Stimulated activated naive CD4-positive, alpha-beta T cell treated with Interleukin-2 at 50 U/mL for 16 hours (primary cell): ENCODE measurements at regions not wholly inside any gene's neighbourhood (a gene's known extent, or its start where the extent isn't known, plus 50 kb on each side); places are given as distances from the start of the nearest gene placed in this dataset.
"Not testable (repeated sequence)": the region's sequence is repeated elsewhere in the genome, so short reads cannot be mapped to it uniquely, and the experiment has no call there.

Experiments used
- DNase-seq: peaks from one replicate; lab custom pipeline; 2025; lab: John Stamatoyannopoulos, UW

DNA sequence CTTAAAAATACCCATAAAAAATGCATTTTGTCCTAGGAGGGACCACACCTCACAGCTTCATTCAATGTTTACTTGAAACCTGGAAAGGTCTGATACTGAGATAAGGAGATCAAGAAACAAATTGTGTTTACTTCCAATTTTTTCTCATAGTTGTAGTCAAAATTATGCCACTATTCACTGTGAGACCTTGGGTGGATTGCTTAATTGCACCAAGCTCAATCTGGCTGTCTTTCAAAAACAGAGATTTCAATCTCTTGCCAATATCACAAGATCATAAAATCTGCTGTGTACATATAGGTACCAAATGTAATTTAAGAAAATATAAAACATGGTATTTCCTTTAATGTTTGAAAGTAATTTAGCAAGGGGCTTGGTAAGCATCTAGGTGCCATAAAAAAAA, 186.4 kb upstream of the THBS1 start:
- DNase-seq: no peak

DNA sequence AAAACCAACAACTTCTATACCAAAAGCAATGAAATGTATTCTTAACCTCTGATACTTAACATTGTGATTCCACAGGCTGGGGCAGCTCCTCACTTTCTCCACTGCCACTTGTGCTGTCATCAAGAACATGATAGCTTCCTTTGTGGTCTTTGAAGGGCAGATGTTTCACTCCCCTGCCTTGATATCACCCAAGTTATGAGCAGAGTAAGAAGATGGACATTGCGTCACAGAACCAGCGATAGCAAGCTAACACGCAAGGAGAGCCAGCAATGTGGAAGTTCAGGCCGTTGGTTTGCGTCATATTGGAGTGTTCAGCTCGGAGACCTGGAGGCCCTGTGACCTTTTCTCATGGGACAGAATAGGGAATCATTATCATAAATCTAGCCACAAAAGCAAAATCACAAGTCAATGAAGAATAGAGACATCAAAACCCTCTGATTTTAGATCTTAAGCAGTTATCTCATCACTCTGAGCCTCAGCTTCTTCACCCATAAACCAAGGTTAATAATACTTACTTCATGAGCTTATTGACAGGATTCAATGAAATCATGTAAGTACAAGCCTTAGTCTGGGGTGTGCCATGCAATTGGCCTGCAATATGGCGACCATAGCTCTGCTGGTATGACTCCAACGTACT, 183.8 kb upstream of the THBS1 start:
- no peak for DNase-seq

DNA sequence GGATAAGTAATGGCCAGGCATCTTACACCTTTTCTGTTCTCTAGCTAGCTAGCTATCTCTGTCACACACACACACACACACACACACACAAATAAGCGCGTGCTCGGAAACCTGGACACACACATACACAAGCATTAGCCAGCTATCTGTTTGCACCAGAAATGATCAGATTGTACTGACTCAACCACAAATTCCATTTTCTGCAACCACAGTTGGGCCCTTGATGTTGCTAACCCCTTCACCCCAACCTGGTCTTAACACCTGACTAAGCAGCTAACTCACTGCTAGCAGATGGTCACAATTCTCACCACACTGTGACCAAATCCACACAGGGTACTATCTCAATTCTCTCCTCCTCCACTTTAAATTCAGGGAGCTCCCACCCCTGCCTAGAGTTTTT, 183.0 kb upstream of the THBS1 start:
- no peak for DNase-seq

DNA sequence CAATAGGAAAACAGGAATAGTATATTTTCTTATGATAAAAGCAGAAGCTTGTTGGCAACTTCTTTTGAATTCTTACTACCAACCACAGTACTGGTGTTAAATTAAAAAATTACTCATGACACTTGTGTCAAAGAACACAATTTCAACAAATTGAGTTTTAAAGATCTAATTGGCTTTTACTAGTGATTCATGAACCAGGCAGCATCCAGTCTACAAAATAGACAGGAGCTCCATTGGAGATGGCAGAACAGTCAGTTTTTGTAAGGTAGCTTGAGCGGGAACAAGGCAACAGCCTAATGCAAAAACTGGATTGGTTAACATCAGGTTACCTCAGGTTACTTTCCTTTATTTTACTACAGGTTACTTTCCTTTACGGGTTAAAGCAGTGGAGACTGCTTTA, 181.3 kb upstream of the THBS1 start:
- no peak for DNase-seq

DNA sequence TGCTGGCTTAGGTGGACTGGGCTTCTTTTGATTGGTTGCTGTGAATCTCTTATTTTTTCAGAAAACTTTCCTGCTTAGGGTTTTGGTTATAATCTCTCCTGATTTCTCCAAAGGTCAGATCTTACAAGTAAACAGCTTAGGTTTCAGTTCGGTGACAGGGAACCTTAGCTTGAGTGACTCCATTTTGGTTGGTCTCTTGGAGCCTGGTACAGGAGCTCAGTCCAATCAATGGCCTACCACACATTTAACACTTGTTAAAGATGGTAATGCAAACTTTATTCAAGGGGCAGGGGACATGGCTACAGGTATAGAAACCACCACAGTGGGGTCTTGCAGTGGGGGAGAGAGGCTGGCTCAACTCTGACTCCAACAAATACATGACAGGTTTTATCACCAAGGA, 180.9 kb upstream of the THBS1 start:
- DNase-seq: no peak

DNA sequence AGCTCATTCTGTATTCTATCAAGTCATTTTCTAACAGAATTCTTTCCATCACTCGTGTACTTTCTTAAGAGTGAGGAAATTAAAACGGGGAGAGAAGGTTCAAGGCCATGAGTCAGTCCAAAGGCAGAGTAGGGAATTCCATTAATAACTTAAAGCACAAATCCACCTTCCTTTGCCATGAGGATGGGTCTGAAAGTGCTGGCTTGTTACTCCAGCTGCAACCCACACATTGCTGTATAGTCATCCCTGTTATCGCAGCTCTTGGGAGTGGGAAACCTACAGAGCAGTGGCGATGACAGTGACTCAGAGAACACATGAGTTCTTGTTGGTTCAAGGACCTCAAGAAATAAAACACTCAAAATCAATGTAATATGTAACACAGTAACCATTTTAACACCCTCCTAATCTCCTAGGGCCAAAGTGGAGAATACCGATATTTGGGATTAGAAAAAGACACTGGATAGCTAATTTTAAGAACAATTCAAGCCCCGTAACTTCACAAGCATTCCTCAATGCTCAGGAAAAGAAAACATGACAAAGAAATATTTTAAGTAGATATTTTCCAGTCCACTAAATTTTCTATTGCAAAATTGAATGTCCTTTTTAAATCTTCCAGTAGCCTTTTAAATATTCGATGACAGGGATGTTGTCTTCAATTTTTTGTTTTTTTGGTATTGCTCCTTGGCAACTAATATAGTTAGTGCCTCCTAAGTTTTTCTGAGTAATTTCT, 179.9 kb upstream of the THBS1 start:
- DNase-seq: no peak

DNA sequence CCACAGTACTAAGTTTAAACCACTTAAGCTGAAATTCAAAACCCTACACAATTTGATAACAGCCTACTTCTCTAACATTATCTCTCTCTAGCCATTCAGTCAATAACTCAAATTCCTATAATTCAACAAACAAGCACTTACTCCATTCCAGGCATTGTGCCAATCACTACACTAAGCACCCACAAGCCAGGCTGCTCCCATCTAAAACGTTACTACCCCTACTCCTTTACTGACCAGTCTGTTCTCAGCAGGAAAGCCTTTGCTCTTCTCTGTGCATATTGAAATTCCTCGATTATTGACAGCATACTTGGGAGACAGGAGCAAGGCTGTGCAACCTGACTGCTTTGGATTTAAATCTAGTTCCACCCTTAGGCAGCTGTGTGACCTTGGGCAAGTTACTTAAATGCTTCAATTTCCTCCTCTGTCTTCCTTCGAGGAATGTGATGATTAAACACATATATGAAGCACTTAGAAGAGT, 177.2 kb upstream of the THBS1 start:
- DNase-seq: no peak

DNA sequence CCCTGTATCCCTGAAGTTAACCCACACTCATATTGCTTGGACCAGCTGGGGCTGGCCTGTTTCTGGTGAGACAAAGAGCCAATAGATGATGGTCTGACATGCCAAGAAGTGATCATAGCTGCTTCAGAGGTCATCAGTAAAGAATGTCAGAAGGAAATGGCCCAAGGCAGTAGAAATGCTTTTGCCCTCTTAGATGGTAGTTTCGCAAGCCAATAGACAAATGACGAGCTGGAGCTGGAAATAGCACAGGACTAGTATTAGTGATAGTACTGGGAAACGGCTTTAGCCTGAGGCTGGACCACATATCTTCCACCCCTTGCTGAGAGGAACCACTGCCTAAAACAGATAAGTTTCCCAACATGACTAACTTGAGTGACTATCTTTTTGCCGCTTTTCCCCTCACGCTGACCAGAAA, 176.1 kb upstream of the THBS1 start:
- DNase-seq: no peak

DNA sequence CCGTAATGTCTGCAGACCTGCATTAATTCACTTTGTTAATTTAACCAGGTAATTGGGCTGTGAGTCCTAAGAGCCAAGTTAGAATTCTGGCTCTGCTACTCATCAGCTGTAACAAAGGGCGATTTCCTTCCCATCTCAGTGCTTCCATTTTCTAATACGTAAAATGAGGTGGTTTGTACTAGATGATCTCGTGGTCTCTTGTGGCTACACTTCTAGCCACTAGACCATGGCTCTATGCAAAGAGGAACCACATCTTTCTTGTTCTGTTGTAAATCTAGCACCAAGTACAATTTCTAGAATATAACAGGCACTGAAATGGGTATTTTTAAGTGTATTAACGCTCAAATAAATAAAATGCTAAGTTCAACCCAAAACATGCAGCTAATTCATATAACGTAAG, 174.4 kb upstream of the THBS1 start:
- DNase-seq: no peak

DNA sequence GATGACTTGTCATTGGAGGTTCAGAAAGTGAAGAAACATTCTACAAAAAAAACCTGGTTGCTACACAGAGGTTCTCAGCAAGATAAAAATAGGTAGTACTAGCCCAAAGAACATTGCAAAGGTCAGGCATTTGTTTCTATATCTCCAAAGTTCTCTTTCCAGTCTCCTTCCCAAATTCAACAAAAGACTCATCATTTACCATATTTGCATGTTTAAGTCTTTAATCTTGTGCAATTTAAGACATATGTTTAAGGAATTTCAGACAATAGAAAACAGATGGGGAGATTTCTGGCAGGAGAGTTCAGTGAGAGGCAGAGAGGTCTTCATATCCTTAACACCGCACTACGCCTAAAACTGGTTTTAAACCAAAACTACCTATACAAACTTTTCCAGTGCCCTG, 173.8 kb upstream of the THBS1 start:
- no peak for DNase-seq

DNA sequence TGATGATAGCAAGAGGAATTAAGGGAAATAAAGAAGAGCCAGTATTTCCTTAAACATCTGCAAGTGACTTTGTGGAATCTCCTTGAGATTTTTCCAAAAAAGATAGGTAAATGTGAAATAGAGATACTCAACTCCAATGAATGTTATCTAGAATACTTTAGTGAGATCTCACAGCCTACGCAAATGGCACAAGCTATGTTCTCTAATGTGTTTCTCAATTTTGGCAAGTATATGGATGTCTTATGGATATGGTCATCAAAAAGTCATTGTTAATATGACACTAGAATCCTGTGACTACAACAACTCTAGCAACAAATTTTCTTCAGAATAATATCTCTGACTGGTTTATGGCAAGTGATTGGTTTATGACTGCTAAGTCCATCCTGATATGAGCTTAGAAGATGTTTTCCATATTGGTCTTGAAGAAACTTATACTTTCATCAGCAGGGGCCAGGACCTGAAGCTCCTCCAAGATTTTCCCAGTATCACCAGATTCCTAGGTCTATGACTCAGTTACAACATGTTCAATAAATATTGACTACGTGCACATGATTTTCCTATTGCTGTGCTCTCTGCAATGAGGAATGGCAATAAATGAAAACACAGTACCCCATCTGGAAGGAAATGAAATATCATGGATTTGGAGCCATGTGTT, 170.9 kb upstream of the THBS1 start:
- no peak for DNase-seq

DNA sequence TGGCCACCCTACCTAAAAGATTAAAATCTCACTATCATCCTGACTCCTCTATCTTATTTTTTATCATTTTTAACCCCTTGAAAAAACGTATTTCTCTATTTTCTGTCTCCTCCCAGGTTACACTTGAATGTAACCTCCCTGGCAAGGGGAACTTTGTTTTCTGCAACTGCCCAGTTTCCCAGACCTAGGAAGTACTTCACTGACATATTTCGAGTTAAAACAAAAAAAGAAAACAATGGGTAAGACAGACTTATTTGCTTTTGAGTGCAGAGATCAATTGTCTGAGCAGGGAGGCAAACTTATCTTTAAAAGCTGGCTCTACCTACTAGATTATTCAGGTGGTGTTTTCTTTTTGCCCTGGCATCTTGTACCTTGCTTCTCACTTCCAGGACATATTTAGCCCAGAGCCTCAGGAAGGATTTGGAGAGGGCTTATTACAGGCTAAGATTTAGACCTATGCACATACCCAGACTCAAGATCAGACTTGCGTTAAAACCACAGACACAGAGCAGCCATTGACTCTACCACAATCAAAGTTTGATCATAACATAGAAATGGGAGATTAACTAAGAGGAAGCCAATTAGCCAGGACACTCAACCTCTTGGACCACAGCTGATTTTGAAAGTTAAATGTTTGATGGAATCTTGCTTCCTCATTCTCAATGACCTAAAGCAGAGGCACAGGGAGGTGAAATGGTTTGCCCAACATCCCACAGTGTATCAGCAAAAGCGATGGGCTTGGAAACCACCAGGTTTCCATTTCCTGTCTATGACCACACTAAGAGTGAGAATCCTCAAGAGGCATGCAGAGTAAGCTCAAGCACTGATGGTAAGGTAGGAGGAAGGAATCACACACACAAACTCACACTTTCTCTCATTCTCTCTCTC, 169.5 kb upstream of the THBS1 start:
- DNase-seq: no peak

DNA sequence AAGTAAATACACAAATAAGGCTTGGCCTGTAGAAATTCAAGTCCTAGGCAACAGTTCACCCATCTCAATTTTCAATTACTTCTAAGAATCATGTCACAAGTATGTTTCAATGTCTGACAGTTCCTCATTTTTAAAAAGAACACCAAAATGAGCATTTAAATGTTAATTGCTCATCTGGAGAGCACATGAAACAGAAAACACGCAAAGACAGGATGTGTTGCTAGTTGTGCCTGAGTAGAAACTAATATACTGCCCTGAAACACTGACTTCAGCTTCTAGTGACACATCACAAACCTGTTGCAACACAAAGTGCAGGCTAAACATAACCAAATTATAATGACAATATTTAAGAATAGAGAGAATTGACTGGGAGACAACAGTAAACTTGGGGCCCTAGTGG, 167.3 kb upstream of the THBS1 start:
- no peak for DNase-seq

DNA sequence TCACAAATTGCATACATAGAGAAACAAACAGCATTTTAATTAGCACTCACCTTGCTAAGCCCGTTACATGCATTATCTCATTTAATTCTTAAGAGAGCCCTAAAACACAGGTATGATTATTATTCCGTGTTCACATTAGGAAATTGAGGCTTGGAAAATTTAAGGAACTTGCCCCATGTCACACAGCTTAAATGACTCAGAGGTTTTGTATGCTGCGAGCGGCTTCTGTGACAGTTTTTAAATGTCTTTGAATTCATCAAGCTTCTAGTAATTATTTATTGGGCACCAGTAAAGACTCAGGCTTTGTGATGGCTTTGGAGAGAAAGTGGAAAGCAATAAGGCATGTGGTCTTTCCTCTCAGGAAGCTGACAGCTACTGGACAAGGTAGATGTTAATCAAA, 166.7 kb upstream of the THBS1 start:
- no peak for DNase-seq

DNA sequence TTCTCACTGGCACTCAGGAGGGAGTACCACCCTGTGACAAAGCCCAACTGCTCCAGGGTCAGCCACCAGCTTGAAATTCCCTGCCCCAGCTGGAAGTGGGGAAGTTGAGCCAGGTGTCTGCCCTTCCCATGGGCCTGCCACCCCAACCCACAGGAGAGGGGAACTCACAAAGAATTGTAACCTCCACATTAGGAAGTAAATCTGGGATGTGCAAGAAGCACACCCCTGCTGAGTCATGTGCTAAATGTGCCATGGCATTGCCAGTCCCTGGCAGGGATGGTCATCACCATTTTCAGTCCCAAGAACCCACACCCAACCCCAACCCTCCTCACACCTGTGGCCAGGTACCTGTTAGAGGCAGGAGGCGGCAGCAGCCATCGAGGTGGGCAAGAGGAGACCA, 165.2 kb upstream of the THBS1 start:
- no peak for DNase-seq

DNA sequence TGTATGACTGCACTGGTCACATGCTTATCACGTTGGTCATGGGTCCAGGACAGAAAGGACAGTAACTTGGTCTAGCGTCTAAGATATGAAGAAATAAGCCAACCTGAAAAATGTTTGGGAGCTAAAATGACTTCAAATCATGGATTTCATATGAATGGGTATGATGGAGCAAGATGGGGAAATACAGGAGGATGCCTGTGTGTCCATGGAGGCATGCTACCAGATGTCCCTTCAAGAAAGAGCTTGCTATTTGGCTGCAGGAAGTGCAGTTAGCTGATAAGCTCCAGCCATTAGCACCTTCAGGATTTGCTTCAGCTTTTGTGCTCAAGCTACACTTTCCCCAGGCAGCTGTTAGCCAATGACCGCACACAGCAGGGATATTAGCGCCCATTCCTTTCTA, 164.6 kb upstream of the THBS1 start:
- DNase-seq: no peak

DNA sequence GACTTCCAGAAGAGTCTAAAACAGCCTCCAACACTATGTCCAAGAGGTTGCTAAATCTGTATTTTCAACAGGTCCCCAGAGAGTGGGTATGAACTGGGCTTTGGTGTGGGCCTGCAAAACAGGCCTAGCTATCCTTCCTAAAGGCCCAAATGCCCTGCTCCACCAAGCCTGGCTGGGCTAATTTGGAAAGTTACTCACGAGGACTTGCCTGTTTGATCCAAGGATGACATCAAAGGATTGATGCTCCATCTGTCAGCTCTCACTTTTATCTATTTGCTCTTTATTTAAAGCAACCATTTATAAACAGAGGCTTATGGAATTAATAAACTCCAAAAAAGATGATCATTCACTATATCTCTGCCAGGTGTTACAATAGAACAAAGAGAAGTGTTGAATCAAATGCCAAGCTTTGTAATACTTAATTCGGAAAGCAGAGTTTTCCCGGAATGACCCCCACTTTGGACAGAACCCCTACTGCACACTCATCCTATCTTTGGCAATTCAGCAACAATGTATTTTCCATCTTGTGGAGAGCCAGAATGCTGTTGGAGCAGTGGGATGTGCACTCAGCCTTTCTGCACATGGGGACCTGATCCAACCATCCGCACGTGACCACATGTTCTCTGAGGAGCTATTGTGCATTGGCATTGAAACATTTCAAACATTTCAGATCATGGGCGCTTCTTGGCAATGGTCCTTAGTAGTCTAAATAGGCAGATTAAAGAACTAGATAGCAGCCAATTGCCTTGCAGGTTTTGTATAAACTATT, 163.3 kb upstream of the THBS1 start:
- no peak for DNase-seq

DNA sequence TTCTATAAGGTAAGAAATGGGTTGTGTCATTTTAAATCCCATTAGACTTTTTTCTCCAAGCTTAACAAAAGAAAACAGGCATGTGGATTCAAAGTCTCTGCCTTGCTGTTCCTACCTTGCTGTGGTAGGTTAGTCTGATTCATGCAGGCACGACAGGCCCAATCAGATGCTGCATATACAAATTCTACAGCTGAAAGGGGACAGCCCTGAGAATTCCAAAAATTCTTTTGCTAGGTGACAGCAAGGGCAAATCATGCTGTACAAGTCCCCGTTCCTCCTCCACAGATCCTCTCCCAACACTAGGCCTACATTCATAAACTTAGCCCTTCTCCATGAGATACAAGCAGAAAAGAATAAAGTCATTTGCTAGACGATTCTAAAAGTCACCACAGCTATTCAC, 161.2 kb upstream of the THBS1 start:
- no peak for DNase-seq

DNA sequence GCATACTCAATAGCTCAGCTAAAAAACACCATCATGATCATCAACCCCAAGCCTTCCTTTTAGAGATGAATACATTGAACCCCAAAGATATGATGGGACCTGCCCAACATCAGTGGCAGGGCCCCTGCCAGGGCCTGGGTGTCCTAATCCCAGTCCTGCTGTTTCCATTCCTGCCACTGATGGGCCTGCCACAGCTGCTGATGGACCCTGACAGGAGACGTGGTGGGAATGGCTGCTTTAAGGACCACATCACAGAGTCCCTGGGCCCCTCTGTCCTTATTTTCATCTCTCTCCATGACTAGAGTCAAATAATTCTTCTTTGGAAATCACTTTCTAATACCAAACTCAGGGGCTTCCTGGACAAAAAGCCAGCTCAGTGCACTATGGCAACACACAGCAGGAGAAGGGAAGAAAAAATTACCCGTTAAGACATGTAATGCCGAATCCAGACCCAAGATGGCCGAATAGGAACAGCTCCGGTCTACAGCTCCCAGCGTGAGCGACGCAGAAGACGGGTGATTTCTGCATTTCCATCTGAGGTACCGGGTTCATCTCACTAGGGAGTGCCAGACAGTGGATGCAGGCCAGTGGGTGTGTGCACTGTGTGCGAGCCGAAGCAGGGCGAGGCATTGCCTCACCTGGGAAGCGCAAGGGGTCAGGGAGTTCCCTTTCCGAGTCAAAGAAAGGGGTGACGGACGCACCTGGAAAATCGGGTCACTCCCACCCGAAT, 160.6 kb upstream of the THBS1 start:
- DNase-seq: not testable (repeated sequence)

DNA sequence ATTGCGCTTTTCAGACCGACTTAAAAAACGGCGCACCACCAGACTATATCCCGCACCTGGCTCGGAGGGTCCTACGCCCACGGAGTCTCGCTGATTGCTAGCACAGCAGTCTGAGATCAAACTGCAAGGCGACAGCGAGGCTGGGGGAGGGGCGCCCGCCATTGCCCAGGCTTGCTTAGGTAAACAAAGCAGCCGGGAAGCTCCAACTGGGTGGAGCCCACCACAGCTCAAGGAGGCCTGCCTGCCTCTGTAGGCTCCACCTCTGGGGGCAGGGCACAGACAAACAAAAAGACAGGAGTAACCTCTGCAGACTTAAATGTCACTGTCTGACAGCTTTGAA, 160.1 kb upstream of the THBS1 start:
- not testable (repeated sequence) for DNase-seq
